ENCODE measurements at regions not wholly inside any gene's neighbourhood (a gene's known extent, or its start where the extent isn't known, plus 50 kb on each side); places are given as distances from the start of the nearest gene placed in this dataset.

GRCh38 chr3:153896197-153896596, 225.0 kb upstream of the ARHGEF26 start:
- peaks cover 15% of the 10 kb centered on the region for H3K4me1 Mint-ChIP-seq
- TF ChIP-seq CTCF (IDR thresholded peaks at IDR 0.05; ENCODE audit: unreplicated experiment) = no peak
- no peaks in the 10 kb centered on the region for H3K9me3 Mint-ChIP-seq
- H3K27me3 Mint-ChIP-seq (ENCODE audit: low read depth) = peaks cover 8% of the 10 kb centered on the region
- H3K27ac Mint-ChIP-seq = no peak overlapping the region
- DNase-seq (ENCODE audit: low spot score in 2 of 2, unreplicated experiment in 2 of 2) = no peak
- H3K4me3 Mint-ChIP-seq = no peak overlapping the region
- no peaks in the 10 kb centered on the region for H3K36me3 Mint-ChIP-seq

GRCh38 chr3:153897025-153897723, 224.0 kb upstream of the ARHGEF26 start:
- no peak overlapping the region for H3K4me3 Mint-ChIP-seq
- no peak for TF ChIP-seq CTCF (IDR thresholded peaks at IDR 0.05; ENCODE audit: unreplicated experiment)
- no peaks in the 10 kb centered on the region for H3K36me3 Mint-ChIP-seq
- no peaks in the 10 kb centered on the region for H3K9me3 Mint-ChIP-seq
- no peak overlapping the region for H3K27ac Mint-ChIP-seq
- peaks cover 8% of the 10 kb centered on the region for H3K27me3 Mint-ChIP-seq (ENCODE audit: low read depth)
- H3K4me1 Mint-ChIP-seq = peaks cover 18% of the 10 kb centered on the region
- DNase-seq (ENCODE audit: low spot score in 2 of 2, unreplicated experiment in 2 of 2) = no peak

GRCh38 chr3:153897842-153898241, 223.3 kb upstream of the ARHGEF26 start:
- Mint-ChIP-seq H3K4me1 (peaks cover 16% of the 10 kb centered on the region), H3K4me3 (no peak overlapping the region), H3K36me3 (no peaks in the 10 kb centered on the region), H3K27ac (no peak overlapping the region), H3K27me3 (ENCODE audit: low read depth) (peaks cover 11% of the 10 kb centered on the region), H3K9me3 (peaks cover 3% of the 10 kb centered on the region)
- no peak for DNase-seq (ENCODE audit: low spot score in 2 of 2, unreplicated experiment in 2 of 2)
- TF ChIP-seq CTCF (IDR thresholded peaks at IDR 0.05; ENCODE audit: unreplicated experiment) = no peak

- H3K9me3 Mint-ChIP-seq = peaks cover 7% of the 10 kb centered on the region
- no peaks in the 10 kb centered on the region for H3K36me3 Mint-ChIP-seq
- H3K4me1 Mint-ChIP-seq = peaks cover 24% of the 10 kb centered on the region
- peaks cover 18% of the 10 kb centered on the region for H3K27me3 Mint-ChIP-seq (ENCODE audit: low read depth)
- TF ChIP-seq CTCF (IDR thresholded peaks at IDR 0.05; ENCODE audit: unreplicated experiment) = no peak
- DNase-seq (ENCODE audit: low spot score in 2 of 2, unreplicated experiment in 2 of 2) = no peak
- H3K27ac Mint-ChIP-seq = no peak overlapping the region
- no peak overlapping the region for H3K4me3 Mint-ChIP-seq
Observed at GRCh38 chr3:153901152-153901551, 220.0 kb upstream of the ARHGEF26 start.

- Mint-ChIP-seq H3K36me3 (no peaks in the 10 kb centered on the region), H3K27me3 (ENCODE audit: low read depth) (peaks cover 16% of the 10 kb centered on the region), H3K4me1 (peaks cover 24% of the 10 kb centered on the region), H3K9me3 (peaks cover 7% of the 10 kb centered on the region), H3K27ac (peak overlapping the region; percentile 45), H3K4me3 (no peak overlapping the region)
- TF ChIP-seq CTCF (IDR thresholded peaks at IDR 0.05; ENCODE audit: unreplicated experiment) = no peak
- no peak for DNase-seq (ENCODE audit: low spot score in 2 of 2, unreplicated experiment in 2 of 2)
Observed at GRCh38 chr3:153901991-153902390, 219.2 kb upstream of the ARHGEF26 start.
